Fibroblast of lung (primary cell): ENCODE measurements at regions not wholly inside any gene's neighbourhood (a gene's known extent, or its start where the extent isn't known, plus 50 kb on each side); places are given as distances from the start of the nearest gene placed in this dataset.

Experiments
- CTCF ChIP-seq, 2 donors: IDR thresholded peaks in 1 of 2; conservative IDR thresholded peaks in 1 of 2; 1 replicate in 1 of 2; 2 replicates in 1 of 2; pipeline ENCODE4 v1.5.1; 2011 to 2012; ENCODE audit warnings: low read length in 2 of 2, control low read depth in 1 of 2, inconsistent platforms in 1 of 2, low read depth in 1 of 2, mild to moderate bottlenecking in 1 of 2
- EZH2 ChIP-seq: IDR thresholded peaks from 2 replicates; pipeline ENCODE4 v1.5.1; 2012; ENCODE audit warnings: low read length, control low read depth, mild to moderate bottlenecking; ENCODE audit errors: missing control alignments

DNA sequence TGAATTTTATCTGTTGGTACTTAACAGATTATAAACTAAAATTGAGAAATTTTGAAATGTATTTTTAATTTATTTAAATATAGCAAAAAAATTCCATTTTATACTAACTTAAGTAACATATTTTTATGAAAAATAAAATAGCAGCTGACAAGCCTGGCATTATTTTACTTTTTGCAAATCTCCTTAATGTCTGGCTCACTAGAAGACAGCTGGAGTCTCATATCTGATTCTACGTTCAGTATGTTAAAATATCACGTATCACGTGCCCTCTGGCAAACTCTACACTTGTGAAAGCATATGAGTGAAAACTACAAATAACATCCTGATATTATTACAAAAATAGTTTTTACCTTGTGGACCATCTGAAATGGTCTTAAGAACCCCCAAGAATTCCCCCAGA is 513.2 kb upstream of the NBEA start:
- no peak for TF ChIP-seq CTCF (conservative IDR thresholded peaks at IDR 0.05 in 1 of 2, IDR thresholded peaks at IDR 0.05 in 1 of 2; ENCODE audit: low read depth in 1 of 2, low read length in 2 of 2)
- no peak for TF ChIP-seq EZH2
